Endothelial cell (in vitro differentiated cells): ENCODE measurements at regions not wholly inside any gene's neighbourhood (a gene's known extent, or its start where the extent isn't known, plus 50 kb on each side); places are given as distances from the start of the nearest gene placed in this dataset.

Experiments used
- DNase-seq: peaks from one replicate; pipeline ENCODE4 v3.0.0; 2021; ENCODE audit warnings: low spot score
- H3K27ac Mint-ChIP-seq: one replicate; pipeline ENCODE4 v1.8.0; 2021; ENCODE audit warnings: mixed read lengths, inconsistent platforms; ENCODE audit not compliant: unreplicated experiment
- H3K27me3 Mint-ChIP-seq: one replicate; pipeline ENCODE4 v1.8.0; 2021; ENCODE audit warnings: mild to moderate bottlenecking, moderate library complexity, mixed read lengths, inconsistent platforms; ENCODE audit not compliant: unreplicated experiment
- H3K36me3 Mint-ChIP-seq: one replicate; pipeline ENCODE4 v1.8.0; 2021; ENCODE audit warnings: mild to moderate bottlenecking, low read depth, mixed read lengths, inconsistent platforms; ENCODE audit not compliant: unreplicated experiment
- H3K4me1 Mint-ChIP-seq: one replicate; pipeline ENCODE4 v1.8.0; 2021; ENCODE audit warnings: mild to moderate bottlenecking, mixed read lengths, inconsistent platforms; ENCODE audit not compliant: unreplicated experiment
- H3K4me3 Mint-ChIP-seq: one replicate; pipeline ENCODE4 v1.8.0; 2021; ENCODE audit warnings: mild to moderate bottlenecking, mixed read lengths, inconsistent platforms; ENCODE audit not compliant: unreplicated experiment
- H3K9me3 Mint-ChIP-seq: one replicate; pipeline ENCODE4 v1.8.0; 2021; ENCODE audit warnings: mixed read lengths, inconsistent platforms; ENCODE audit not compliant: unreplicated experiment
- TF ChIP-seq, protein P1 (sequence below): fragments of 200-600 bp; sonication (generic); IDR thresholded peaks from one replicate; pipeline ENCODE4 v1.5.0; 2021; ENCODE audit warnings: antibody characterized with exemption; ENCODE audit not compliant: unreplicated experiment

DNA sequence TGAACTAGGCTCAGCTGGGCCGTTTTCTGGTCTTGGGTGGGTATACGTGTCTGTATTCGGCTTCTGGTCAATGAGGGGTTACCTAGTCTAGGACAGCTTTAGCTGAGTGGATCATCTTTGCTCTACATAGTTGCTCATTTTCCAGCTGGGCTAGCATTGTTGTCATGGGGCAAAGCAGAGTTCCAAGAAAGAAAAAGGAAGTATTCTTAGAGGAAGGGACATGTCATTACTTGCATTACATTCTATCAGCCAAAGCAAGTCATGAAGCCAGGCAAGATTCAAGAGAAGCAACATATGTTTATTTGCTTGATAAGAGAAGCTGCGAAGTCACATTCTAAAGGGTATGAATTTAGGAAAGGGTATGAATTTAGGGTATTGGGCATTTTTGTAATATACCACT, 396.5 kb downstream of the ZNF608 start:
- H3K27ac Mint-ChIP-seq = no peak overlapping the region
- H3K9me3 Mint-ChIP-seq = no peaks in the 10 kb centered on the region
- TF ChIP-seq, protein P1, sequence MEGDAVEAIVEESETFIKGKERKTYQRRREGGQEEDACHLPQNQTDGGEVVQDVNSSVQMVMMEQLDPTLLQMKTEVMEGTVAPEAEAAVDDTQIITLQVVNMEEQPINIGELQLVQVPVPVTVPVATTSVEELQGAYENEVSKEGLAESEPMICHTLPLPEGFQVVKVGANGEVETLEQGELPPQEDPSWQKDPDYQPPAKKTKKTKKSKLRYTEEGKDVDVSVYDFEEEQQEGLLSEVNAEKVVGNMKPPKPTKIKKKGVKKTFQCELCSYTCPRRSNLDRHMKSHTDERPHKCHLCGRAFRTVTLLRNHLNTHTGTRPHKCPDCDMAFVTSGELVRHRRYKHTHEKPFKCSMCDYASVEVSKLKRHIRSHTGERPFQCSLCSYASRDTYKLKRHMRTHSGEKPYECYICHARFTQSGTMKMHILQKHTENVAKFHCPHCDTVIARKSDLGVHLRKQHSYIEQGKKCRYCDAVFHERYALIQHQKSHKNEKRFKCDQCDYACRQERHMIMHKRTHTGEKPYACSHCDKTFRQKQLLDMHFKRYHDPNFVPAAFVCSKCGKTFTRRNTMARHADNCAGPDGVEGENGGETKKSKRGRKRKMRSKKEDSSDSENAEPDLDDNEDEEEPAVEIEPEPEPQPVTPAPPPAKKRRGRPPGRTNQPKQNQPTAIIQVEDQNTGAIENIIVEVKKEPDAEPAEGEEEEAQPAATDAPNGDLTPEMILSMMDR = no peak
- peaks cover 1% of the 10 kb centered on the region for H3K27me3 Mint-ChIP-seq
- H3K36me3 Mint-ChIP-seq = no peaks in the 10 kb centered on the region
- no peaks in the 10 kb centered on the region for H3K4me1 Mint-ChIP-seq
- no peak overlapping the region for H3K4me3 Mint-ChIP-seq
- DNase-seq = no peak

- no peaks in the 10 kb centered on the region for H3K4me1 Mint-ChIP-seq
- no peak overlapping the region for H3K27ac Mint-ChIP-seq
These were observed 403.0 kb downstream of the ZNF608 start for GRCh38 chr5:124343451-124343867.

DNA sequence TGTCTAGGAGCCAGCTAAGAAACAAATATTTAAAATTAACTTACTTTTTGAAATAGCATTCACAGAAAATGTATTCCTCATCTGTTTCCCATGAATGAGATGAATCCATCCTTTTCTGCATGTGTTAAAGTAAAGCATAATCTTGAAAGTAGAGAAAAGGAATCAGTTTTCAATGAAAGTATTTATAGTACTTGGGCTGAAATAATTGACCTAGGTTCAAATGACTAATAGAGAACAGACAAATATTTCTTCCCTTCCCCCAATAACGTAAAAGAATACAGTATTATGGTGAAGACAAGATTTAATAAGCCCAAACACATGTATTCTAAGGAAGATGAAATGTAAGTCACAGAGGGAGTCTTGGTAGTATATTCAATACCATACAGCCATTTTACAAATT, 403.5 kb downstream of the ZNF608 start:
- TF ChIP-seq, protein P1 = no peak
- H3K9me3 Mint-ChIP-seq = no peaks in the 10 kb centered on the region
- H3K4me1 Mint-ChIP-seq = no peaks in the 10 kb centered on the region
- DNase-seq = no peak
- H3K36me3 Mint-ChIP-seq = no peaks in the 10 kb centered on the region
- H3K4me3 Mint-ChIP-seq = no peak overlapping the region
- no peak overlapping the region for H3K27ac Mint-ChIP-seq
- peaks cover 1% of the 10 kb centered on the region for H3K27me3 Mint-ChIP-seq

More at GRCh38 chr5:124343451-124343867, 403.0 kb downstream of the ZNF608 start:
- DNase-seq = no peak
- Mint-ChIP-seq H3K9me3 (no peaks in the 10 kb centered on the region), H3K27me3 (peaks cover 1% of the 10 kb centered on the region), H3K4me3 (no peak overlapping the region), H3K36me3 (no peaks in the 10 kb centered on the region)
- TF ChIP-seq, protein P1 = no peak

- Mint-ChIP-seq H3K36me3 (no peaks in the 10 kb centered on the region), H3K4me1 (no peaks in the 10 kb centered on the region), H3K27me3 (no peaks in the 10 kb centered on the region), H3K9me3 (no peaks in the 10 kb centered on the region), H3K4me3 (no peak overlapping the region), H3K27ac (no peak overlapping the region)
- DNase-seq = no peak
- TF ChIP-seq, protein P1 = no peak
These were observed 403.9 kb downstream of the ZNF608 start for GRCh38 chr5:124342584-124342983.

- Mint-ChIP-seq H3K9me3 (no peaks in the 10 kb centered on the region), H3K27me3 (no peaks in the 10 kb centered on the region), H3K4me1 (no peaks in the 10 kb centered on the region), H3K36me3 (no peaks in the 10 kb centered on the region), H3K4me3 (no peak overlapping the region), H3K27ac (no peak overlapping the region)
- DNase-seq = no peak
- TF ChIP-seq, protein P1 = no peak
These were observed 404.4 kb downstream of the ZNF608 start for GRCh38 chr5:124342027-124342471.
